ENCODE measurements at regions not wholly inside any gene's neighbourhood (a gene's known extent, or its start where the extent isn't known, plus 50 kb on each side); places are given as distances from the start of the nearest gene placed in this dataset.

- H3K4me3 ChIP-seq (ENCODE audit: low read length): no peak overlapping the region
- CTCF ChIA-PET: no interaction called here
- intact Hi-C loops (cut with DNase I, micrococcal nuclease): no loop called here
- Mint-ChIP-seq H3K4me1 (ENCODE audit: low read depth) (no peaks in the 10 kb centered on the region), H3K9me3 (no peaks in the 10 kb centered on the region), H3K27me3 (no peaks in the 10 kb centered on the region), H3K4me3 (no peak overlapping the region), H3K27ac (no peak overlapping the region), H3K36me3 (ENCODE audit: low read depth) (no peaks in the 10 kb centered on the region)
- H3K4me1 ChIP-seq (ENCODE audit: insufficient read depth, low read length): no peaks in the 10 kb centered on the region
- no peak overlapping the region for H3K27ac ChIP-seq (ENCODE audit: low read depth in 1 of 2, low read length in 2 of 2)
- H3K9me3 ChIP-seq (ENCODE audit: control insufficient read depth in 1 of 2, insufficient read depth in 1 of 2, low read length in 2 of 2): no peaks in the 10 kb centered on the region
- POLR2A ChIA-PET: no interaction called here
- no peak for DNase-seq
- H3K27me3 ChIP-seq (ENCODE audit: control insufficient read depth in 1 of 2, insufficient read depth in 2 of 2, low read length in 2 of 2): peaks cover 0 to 4% of the 10 kb centered on the region in 2 experiments
- TF ChIP-seq CTCF (IDR thresholded peaks at IDR 0.05): no peak
- no peaks in the 10 kb centered on the region for H3K36me3 ChIP-seq (ENCODE audit: insufficient read depth, low read length)
- ATAC-seq (ENCODE audit: poor library complexity): no peak
These were observed 89.2 kb upstream of the GLRA2 start for GRCh38 chrX:14440106-14440505.

- Histone ChIP-seq H3K27ac (ENCODE audit: low read depth in 1 of 2, low read length in 2 of 2) (no peak overlapping the region), H3K9me3 (ENCODE audit: control insufficient read depth in 1 of 2, insufficient read depth in 1 of 2, low read length in 2 of 2) (no peaks in the 10 kb centered on the region), H3K27me3 (ENCODE audit: control insufficient read depth in 1 of 2, insufficient read depth in 2 of 2, low read length in 2 of 2) (no peaks in the 10 kb centered on the region), H3K4me3 (ENCODE audit: low read length) (no peak overlapping the region), H3K36me3 (ENCODE audit: insufficient read depth, low read length) (no peaks in the 10 kb centered on the region), H3K4me1 (ENCODE audit: insufficient read depth, low read length) (no peaks in the 10 kb centered on the region)
- ChIA-PET CTCF (no interaction called here), POLR2A (no interaction called here)
- Mint-ChIP-seq H3K4me1 (ENCODE audit: low read depth) (no peaks in the 10 kb centered on the region), H3K4me3 (no peak overlapping the region), H3K27ac (no peak overlapping the region), H3K27me3 (peaks cover 4% of the 10 kb centered on the region), H3K36me3 (ENCODE audit: low read depth) (no peaks in the 10 kb centered on the region), H3K9me3 (no peaks in the 10 kb centered on the region)
- DNase-seq (no peak), ATAC-seq (ENCODE audit: poor library complexity) (no peak)
- no peak for TF ChIP-seq CTCF (IDR thresholded peaks at IDR 0.05)
- intact Hi-C loops (cut with DNase I, micrococcal nuclease): no loop called here
These were observed 101.7 kb upstream of the GLRA2 start for GRCh38 chrX:14427614-14428013.

- Mint-ChIP-seq H3K36me3 (ENCODE audit: low read depth) (no peaks in the 10 kb centered on the region), H3K4me3 (no peak overlapping the region), H3K9me3 (no peaks in the 10 kb centered on the region), H3K27me3 (peaks cover 4% of the 10 kb centered on the region), H3K4me1 (ENCODE audit: low read depth) (no peaks in the 10 kb centered on the region), H3K27ac (no peak overlapping the region)
- no peak for DNase-seq
- H3K27me3 ChIP-seq (ENCODE audit: control insufficient read depth in 1 of 2, insufficient read depth in 2 of 2, low read length in 2 of 2): no peaks in the 10 kb centered on the region
- ChIA-PET POLR2A (no interaction called here), CTCF (no interaction called here)
- ATAC-seq (ENCODE audit: poor library complexity): no peak
- no peaks in the 10 kb centered on the region for H3K36me3 ChIP-seq (ENCODE audit: insufficient read depth, low read length)
- TF ChIP-seq CTCF (IDR thresholded peaks at IDR 0.05): no peak
- H3K9me3 ChIP-seq (ENCODE audit: control insufficient read depth in 1 of 2, insufficient read depth in 1 of 2, low read length in 2 of 2): no peaks in the 10 kb centered on the region
- H3K4me1 ChIP-seq (ENCODE audit: insufficient read depth, low read length): no peaks in the 10 kb centered on the region
- no peak overlapping the region for H3K27ac ChIP-seq (ENCODE audit: low read depth in 1 of 2, low read length in 2 of 2)
- intact Hi-C loops (cut with DNase I, micrococcal nuclease): no loop called here
- no peak overlapping the region for H3K4me3 ChIP-seq (ENCODE audit: low read length)
These were observed 108.5 kb upstream of the GLRA2 start for GRCh38 chrX:14420841-14421240.

Measured in CD4-positive, alpha-beta T cell (primary cell).